Left lung (tissue), 4 donors: ENCODE measurements at regions not wholly inside any gene's neighbourhood (a gene's known extent, or its start where the extent isn't known, plus 50 kb on each side); places are given as distances from the start of the nearest gene placed in this dataset.

Experiments
- ATAC-seq: fragments of 200-7000 bp; cut with Tn5 transposase; one replicate; pipeline ENCODE4 v1.9.1; 2020; ENCODE audit warnings: moderate library complexity
- DNase-seq, 4 donors: peaks; one replicate each; pipeline ENCODE4 v3.0.0-alpha.2; 2013 to 2020
- H3K27ac ChIP-seq, 2 donors: fragments of 200-600 bp; sonication (generic) in 1 of 2; one replicate each; pipeline versions ENCODE4 v1.5.0 to v1.8.0; 2020 to 2021
- H3K27me3 ChIP-seq, 2 donors: fragments of 200-600 bp; sonication (generic) in 1 of 2; one replicate each; pipeline versions ENCODE4 v1.5.0 to v1.8.0; 2020 to 2021
- H3K36me3 ChIP-seq, 2 donors: fragments of 200-600 bp; sonication (generic) in 1 of 2; one replicate each; pipeline versions ENCODE4 v1.5.0 to v1.8.0; 2020 to 2021
- H3K4me1 ChIP-seq, 2 donors: fragments of 200-600 bp; one replicate each; pipeline ENCODE4 v1.8.0; 2021
- H3K4me3 ChIP-seq, 2 donors: fragments of 200-600 bp; sonication (generic) in 1 of 2; one replicate each; pipeline versions ENCODE4 v1.5.0 to v1.8.0; 2020 to 2021; ENCODE audit warnings: mild to moderate bottlenecking in 1 of 2
- H3K9me3 ChIP-seq, 2 donors: fragments of 200-600 bp; sonication (generic) in 1 of 2; one replicate each; pipeline versions ENCODE4 v1.5.0 to v1.8.0; 2020 to 2021
- CTCF ChIP-seq, 2 donors: fragments of 200-600 bp; sonication (generic) in 1 of 2; IDR thresholded peaks; one replicate each; pipeline versions ENCODE4 v1.5.0 to v1.8.0; 2021; ENCODE audit warnings: antibody characterized with exemption in 2 of 2
- intact Hi-C, 2 donors: fragments of 100-400 bp; cut with DNase I; formaldehyde crosslinking; loops; one replicate each; pipeline versions ENCODE4 v1.11.2 to v1.14.2; 2022
- donor health status: DM: no; HTN: yes; CAD: no.
- donor health status: DM: no; HTN: no; CAD: no.

- no peak for DNase-seq
- peaks cover 0 to 4% of the 10 kb centered on the region in 2 donors for H3K9me3 ChIP-seq
- no peaks in the 10 kb centered on the region for H3K27me3 ChIP-seq
- no peak for TF ChIP-seq CTCF (IDR thresholded peaks at IDR 0.05)
- H3K4me3 ChIP-seq = no peak overlapping the region
- H3K36me3 ChIP-seq = no peaks in the 10 kb centered on the region
- no peak for ATAC-seq
- intact Hi-C loops = no loop called here
- H3K4me1 ChIP-seq = no peaks in the 10 kb centered on the region
- no peak overlapping the region for H3K27ac ChIP-seq
These were observed 194.5 kb upstream of the PLD5 start for GRCh38 chr1:242718967-242719366.

DNA sequence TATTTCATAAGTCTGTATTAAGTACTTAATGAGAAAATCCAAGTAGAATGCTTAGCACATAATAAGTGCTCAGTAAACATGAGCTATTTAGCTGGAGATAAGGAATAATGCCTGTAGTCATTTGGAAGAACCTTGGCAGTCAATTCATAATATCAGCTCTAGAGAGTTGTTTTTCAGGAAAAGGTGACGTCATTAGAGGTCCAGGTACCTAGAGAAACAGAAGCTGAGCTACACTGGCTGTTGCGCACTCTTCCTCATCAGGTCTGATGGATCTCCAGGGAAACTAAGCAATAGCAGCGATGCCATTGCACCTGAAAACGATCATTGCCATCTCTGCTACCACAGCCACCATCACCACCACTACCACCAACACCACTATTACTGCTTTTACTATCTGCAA, 187.8 kb upstream of the PLD5 start:
- ATAC-seq (no peak), DNase-seq (no peak)
- intact Hi-C loops = no loop called here
- Histone ChIP-seq H3K4me3 (no peak overlapping the region), H3K9me3 (no peaks in the 10 kb centered on the region), H3K27me3 (no peaks in the 10 kb centered on the region), H3K36me3 (no peaks in the 10 kb centered on the region), H3K27ac (no peak overlapping the region), H3K4me1 (no peaks in the 10 kb centered on the region)
- no peak for TF ChIP-seq CTCF (IDR thresholded peaks at IDR 0.05)

- Histone ChIP-seq H3K27ac (no peak overlapping the region), H3K27me3 (no peaks in the 10 kb centered on the region), H3K9me3 (no peaks in the 10 kb centered on the region), H3K4me1 (no peaks in the 10 kb centered on the region), H3K36me3 (no peaks in the 10 kb centered on the region), H3K4me3 (no peak overlapping the region)
- no peak for ATAC-seq
- intact Hi-C loops = no loop called here
- TF ChIP-seq CTCF (IDR thresholded peaks at IDR 0.05) = no peak
- DNase-seq = no peak
These were observed 186.3 kb upstream of the PLD5 start for GRCh38 chr1:242710847-242711246.

DNA sequence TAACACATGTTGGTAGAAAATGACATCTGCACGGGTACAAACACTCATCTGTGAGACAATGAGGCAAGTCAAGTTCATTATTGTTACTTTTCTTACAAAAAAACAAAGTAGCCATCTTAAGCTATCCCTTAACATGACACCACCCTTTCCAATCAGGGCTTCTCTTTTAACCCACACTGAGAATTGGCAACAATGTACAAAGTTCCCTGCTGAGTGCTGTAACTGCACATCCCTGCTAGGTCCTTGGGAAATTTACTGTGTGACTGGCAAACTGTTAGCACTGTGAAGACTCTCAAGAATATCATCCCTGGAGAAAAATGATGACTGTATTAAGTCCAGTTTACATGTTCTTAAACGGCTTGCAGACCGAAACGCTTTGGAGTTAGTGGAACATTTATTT, 185.8 kb upstream of the PLD5 start:
- TF ChIP-seq CTCF (IDR thresholded peaks at IDR 0.05) = no peak
- H3K36me3 ChIP-seq = no peaks in the 10 kb centered on the region
- DNase-seq (no peak), ATAC-seq (no peak)
- no peaks in the 10 kb centered on the region for H3K27me3 ChIP-seq
- no peak overlapping the region for H3K27ac ChIP-seq
- no peaks in the 10 kb centered on the region for H3K4me1 ChIP-seq
- intact Hi-C loops = no loop called here
- H3K4me3 ChIP-seq = no peak overlapping the region
- no peaks in the 10 kb centered on the region for H3K9me3 ChIP-seq

- no peak for ATAC-seq
- no peak for TF ChIP-seq CTCF (IDR thresholded peaks at IDR 0.05)
- intact Hi-C loops = no loop called here
These were observed 179.0 kb upstream of the PLD5 start for GRCh38 chr1:242703467-242703866.

More at GRCh38 chr1:242703467-242703866, 179.0 kb upstream of the PLD5 start:
- Histone ChIP-seq H3K36me3 (no peaks in the 10 kb centered on the region), H3K27ac (no peak overlapping the region), H3K4me1 (no peaks in the 10 kb centered on the region), H3K4me3 (no peak overlapping the region), H3K9me3 (no peaks in the 10 kb centered on the region), H3K27me3 (no peaks in the 10 kb centered on the region)
- no peak for DNase-seq
